CD1c-positive myeloid dendritic cell (primary cell): ENCODE measurements at regions not wholly inside any gene's neighbourhood (a gene's known extent, or its start where the extent isn't known, plus 50 kb on each side); places are given as distances from the start of the nearest gene placed in this dataset.
"Not testable (repeated sequence)": the region's sequence is repeated elsewhere in the genome, so short reads cannot be mapped to it uniquely, and the experiment has no call there.

Experiments
- DNase-seq: peaks from one replicate; pipeline ENCODE4 v3.0.0-alpha.2; 2016; ENCODE audit errors: extremely low spot score

DNA sequence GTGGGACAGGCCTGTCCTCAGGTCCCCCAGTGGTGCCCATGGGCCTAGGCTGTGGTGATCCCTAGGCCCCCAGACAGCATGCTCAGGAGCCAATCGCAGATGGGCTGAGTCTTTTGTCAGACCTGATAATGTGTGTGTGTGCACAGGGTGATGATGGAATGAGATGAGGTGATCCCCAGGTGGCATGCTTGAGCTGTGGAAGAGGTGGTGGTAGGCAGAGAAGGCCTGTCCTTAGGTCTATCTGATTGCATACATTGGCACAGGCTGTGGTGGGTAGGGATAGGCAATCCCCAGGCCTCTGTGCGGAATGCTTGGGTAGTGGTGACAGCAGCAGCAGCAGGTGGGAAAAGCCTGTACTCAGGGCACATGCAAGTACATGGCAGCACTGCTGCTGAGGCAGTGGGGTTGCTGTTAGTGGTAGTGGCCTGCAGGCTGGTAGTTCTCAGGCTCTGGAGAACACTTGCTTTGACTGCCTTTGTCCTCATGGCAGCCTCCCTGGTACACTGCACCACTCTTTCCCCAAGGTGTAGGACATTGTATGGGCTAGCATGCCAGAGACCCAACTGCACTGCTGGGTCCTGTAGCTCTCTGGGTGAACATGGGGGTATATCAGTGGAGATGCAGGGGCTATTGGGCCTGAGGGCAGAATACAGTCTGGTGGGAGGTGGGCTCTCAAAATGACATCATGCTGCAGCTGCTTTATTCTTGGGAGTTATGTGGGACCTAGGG, 260.9 kb upstream of the PLPP4 start:
- no peak for DNase-seq

DNA sequence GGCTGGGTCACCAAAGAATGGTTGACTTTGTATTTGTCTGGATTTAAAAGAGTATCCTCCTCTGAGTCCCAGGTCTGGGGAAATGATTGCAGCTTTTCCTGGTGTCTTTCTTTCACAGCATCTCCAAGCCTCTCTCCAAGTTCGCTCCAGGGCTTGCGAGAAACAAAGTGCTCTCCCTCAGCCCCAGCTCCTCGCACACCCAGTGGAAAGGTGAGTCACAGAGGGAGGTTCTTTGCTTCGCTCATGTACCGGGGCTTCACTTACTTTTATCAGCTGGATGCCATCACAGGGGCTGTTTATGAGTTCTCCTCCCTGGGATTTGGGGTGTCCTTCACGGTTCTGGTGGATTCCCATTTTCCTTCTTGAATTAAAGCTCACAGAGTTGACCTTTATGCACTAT, 252.2 kb upstream of the PLPP4 start:
- DNase-seq, result no peak

DNA sequence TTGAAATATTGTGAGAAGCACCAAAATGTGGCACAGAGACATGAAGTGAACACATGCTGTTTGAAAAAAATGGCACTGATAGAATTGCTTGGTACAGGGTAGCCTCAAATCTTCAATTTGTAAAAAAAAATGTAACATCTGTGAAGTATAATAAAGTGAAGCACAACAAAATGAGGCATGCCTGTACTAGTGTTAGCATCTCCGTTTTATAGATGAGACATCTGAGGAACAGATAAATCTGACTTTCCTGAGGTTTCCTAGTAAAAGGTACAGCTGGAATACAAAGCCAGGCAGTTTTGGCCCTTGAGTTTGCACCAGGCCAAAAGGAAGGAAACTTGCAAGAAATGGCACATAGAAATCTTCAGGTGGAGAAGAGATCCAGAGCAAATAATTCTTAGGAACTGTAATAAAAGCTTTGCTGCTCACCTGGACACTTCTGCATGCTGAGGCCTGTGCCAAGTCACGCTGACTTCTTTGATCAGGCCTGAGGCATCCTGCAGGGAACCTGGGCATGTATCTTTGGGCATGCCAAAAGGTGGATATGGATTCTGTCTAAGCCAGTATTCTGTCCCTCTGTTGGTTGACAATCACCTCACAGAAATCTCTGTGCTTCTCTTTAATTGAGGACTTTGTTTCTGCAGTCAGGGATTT, 251.5 kb upstream of the PLPP4 start:
- no peak for DNase-seq

DNA sequence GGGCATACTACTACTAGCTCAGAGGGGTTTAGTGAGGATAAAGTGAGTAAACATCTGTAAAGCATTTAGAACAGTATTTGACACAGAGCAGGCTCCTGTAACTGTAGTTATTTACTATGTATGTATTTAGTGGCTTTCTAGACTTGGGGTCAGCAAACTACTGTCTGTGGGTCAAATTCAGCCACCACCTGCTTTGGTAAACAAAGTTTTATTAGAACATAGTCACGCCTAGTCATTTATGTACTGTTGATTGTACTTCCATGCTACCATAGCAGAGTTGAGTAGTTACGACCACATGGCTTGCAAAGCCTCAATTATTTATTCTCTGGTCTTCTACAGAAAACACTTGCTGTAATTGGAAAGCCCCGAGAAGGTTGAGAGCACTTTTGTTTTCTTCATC, 248.5 kb upstream of the PLPP4 start:
- no peak for DNase-seq

GRCh38 chr10:120209124-120209762, 247.8 kb upstream of the PLPP4 start:
- no peak for DNase-seq

DNA sequence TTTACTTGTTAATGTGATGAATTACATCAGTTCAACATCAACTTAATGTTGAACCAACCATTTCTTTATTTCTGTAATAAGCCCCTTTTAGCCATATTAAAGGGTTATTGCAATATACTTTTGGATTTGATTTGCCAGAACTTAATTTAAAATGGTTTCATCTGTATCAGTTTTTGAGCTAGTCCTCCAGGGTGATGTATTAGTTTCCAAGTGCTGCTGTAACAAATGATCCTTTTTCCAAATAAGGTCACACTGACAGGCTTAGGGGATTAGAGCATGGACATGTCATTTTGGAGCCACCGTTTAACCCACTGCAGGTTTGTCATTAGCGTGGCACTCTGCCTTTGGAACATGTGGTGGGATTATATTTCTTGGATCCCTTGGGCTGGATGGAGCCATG, 244.8 kb upstream of the PLPP4 start:
- no peak for DNase-seq

GRCh38 chr10:120213283-120213682, 243.7 kb upstream of the PLPP4 start:
- DNase-seq, result not testable (repeated sequence)

- DNase-seq, result no peak
Measured at GRCh38 chr10:120217736-120218135, 239.3 kb upstream of the PLPP4 start.

GRCh38 chr10:120221873-120222485, 235.0 kb upstream of the PLPP4 start:
- no peak for DNase-seq

DNA sequence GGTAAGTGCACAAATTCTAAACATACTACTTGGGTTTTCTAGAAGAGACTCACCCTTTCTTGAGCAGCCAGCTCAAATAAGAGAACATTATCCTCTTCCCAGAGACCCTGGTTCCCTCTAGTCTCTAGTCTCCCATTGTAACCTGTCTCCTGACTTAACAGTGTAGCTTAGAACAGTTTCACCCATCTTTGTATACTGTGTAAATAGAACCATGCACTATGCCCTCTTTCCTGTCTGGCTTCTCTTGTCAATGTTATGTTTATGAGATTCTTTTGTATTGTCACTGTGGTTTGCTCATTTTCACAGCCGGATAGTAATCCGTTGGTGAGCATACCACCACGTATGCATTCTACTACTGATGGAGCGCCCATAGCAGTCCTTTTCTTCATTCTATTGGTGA, 227.4 kb upstream of the PLPP4 start:
- no peak for DNase-seq

DNA sequence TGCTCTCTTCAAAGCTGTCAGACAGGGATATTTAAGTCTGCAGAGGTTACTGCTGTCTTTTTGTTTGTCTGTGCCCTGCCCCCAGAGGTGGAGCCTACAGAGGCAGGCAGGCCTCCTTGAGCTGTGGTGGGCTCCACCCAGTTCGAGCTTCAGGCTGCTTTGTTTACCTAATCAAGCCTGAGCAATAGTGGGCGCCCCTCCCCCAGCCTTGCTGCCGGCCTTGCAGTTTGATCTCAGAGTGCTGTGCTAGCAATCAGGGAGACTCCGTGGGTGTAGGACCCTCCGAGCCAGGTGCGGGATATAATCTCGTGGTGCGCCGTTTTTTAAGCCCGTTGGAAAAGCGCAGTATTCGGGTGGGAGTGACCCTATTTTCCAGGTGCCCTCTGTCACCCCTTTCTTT, 217.3 kb upstream of the PLPP4 start:
- not testable (repeated sequence) for DNase-seq

DNA sequence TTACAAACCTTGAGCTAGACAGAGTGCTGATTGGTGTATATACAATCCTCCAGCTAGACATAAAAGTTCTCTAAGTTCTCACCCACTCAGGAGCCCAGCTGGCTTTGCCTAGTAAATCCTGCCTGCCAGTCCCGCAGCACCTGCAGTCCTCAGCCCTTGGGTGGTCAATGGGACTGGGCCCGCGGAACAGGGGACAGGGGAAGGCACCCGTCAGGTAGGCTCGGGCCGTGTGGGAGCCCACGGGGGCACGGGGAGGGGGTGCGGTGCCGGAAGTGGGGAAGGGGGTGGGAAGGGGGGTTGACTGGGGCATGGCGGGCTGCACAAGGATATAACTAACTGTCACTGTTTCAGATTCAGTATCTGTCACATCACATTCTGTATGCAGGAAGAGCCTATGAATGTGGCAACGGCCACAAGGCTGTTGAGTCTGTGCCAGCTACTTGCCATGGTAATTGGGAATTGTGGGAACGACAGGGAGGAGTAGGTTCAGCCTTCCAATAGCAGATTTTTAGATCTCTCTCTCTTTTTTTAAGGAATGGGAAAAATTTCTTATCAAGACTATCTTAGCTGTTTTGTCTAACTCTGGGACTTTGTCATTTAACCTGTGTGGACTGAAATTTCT, 205.1 kb upstream of the PLPP4 start:
- no peak for DNase-seq

DNA sequence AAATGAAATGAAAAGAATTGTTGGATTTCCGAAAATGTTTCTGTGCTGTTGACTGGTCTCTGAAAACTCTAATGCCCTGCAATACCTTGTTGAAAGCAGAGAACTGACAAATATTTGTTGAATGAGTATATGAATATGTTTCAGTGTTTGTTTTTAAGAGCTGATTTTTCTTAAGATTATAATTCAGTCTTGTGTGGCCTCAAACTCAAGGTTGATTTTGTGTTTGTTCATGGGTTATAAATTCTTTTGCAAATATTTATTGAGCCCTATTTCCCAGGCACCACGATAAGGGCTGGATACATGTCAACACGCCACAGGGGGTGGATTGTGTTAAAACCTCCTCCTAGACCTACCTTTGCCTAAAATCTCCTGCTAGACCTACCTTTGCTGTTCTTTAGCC, 203.9 kb upstream of the PLPP4 start:
- DNase-seq, result no peak

DNA sequence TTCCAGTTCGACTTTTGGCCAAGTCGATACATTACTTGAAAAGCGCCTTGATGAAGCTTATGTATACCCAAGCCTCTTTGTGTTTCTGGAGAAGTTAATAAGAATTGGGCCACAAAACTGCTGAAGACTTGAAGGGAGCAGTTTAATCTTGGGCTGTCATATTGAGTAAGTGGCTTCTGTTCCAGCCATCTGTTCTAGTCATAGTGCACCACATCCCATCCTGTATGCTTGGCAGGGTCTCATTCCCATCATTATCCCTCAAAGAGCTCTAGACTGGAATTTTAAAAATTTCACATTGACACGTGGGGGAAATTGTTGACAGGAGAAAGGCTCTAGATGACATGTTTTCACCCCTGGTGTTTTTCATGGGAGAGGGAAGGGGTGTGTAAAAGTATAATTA, 196.6 kb upstream of the PLPP4 start:
- no peak for DNase-seq

- DNase-seq, result no peak
Measured at GRCh38 chr10:120262857-120263547, 194.0 kb upstream of the PLPP4 start.

- no peak for DNase-seq
Measured at GRCh38 chr10:120266022-120266421, 191.0 kb upstream of the PLPP4 start.

- DNase-seq, result no peak
Measured at GRCh38 chr10:120270906-120271305, 186.1 kb upstream of the PLPP4 start.

- no peak for DNase-seq
Measured at GRCh38 chr10:120271696-120272095, 185.3 kb upstream of the PLPP4 start.

- DNase-seq, result no peak
Measured at GRCh38 chr10:120272350-120272749, 184.7 kb upstream of the PLPP4 start.

- DNase-seq, result no peak
Measured at GRCh38 chr10:120278069-120278468, 179.0 kb upstream of the PLPP4 start.

DNA sequence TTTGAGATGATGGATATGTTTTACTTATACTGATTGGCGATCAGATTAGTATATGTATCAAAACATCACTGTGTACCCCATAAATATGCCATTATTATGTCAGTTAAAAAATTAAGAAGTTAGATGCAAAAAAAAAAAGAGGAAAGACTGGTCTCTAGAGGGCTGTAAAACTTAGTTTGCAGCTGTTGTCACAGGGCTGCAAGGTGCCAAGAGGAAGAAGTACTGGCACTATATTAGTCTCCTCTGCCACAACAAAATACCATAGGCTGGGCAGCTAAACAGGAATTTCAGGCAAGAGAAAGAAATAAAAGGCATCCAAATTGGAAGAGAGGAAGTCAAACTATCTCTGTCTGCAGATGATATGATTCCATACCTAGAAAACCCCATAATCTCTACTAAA, 177.8 kb upstream of the PLPP4 start:
- DNase-seq, result no peak

DNA sequence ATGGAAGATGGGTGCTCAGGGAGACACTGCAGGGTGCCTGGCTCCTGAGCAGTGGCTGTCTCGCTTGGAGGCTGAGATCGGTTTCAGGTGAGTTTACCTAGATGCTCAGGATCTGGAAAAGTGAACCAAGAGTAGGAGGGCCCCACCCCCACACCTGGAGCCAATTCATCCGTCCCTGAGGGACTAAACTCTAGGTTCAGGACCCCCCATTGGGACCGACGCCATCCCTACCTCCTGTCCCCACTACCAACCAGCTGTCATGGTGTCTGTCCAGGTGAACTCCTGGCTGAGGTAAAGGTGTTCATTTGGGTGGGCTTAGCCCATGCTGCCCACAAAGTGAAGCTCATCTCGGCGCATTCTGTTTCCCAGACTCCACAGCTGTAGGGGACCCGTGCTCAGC, 174.6 kb upstream of the PLPP4 start:
- DNase-seq, result no peak
